H1 (cell line): ENCODE measurements at regions not wholly inside any gene's neighbourhood (a gene's known extent, or its start where the extent isn't known, plus 50 kb on each side); places are given as distances from the start of the nearest gene placed in this dataset.

Source experiments
- CTCF ChIA-PET: fragments of 300-600 bp; sonication (Branson Sonifier 250); formaldehyde crosslinking; loops from one replicate; lab custom pipeline; 2021; ENCODE audit not compliant: partially characterized antibody; lab: Charles Lee
- POLR2A ChIA-PET: fragments of 300-600 bp; sonication (Branson Sonifier 250); formaldehyde crosslinking; loops from one replicate; lab custom pipeline; 2021; ENCODE audit warnings: inconsistent platforms; ENCODE audit not compliant: partially characterized antibody; lab: Charles Lee
- DNase-seq, 2 experiments: peaks; one replicate each; pipeline versions ENCODE4 v3.0.0 to v3.0.0-alpha.2; 2010 to 2022; ENCODE audit warnings: low spot score in 2 of 2, low read depth in 1 of 2, mixed read lengths in 1 of 2
- FAIRE-seq: peaks from 2 replicates; lab custom pipeline; 2011; peaks lifted over from hg19 to GRCh38; lab: Jason Lieb, UNC
- H2AFZ ChIP-seq: 2 replicates; pipeline ENCODE4 v1.8.1; 2012; ENCODE audit warnings: low read length, inconsistent platforms
- H2AK5ac ChIP-seq: 2 replicates; pipeline ENCODE4 v1.6.1; 2013; ENCODE audit warnings: low read depth, low read length
- H2BK120ac ChIP-seq: replicated peaks from 2 replicates; pipeline ENCODE3; 2013; ENCODE audit warnings: low read depth, low read length, inconsistent platforms
- H2BK12ac ChIP-seq: 2 replicates; pipeline ENCODE4 v1.6.1; 2013; ENCODE audit warnings: low read depth, low read length
- H2BK15ac ChIP-seq: 2 replicates; pipeline ENCODE4 v1.6.1; 2013; ENCODE audit warnings: low read length
- H2BK20ac ChIP-seq: 2 replicates; pipeline ENCODE4 v1.6.1; 2013; ENCODE audit warnings: low read length
- H2BK5ac ChIP-seq: 2 replicates; pipeline ENCODE4 v1.6.1; 2013; ENCODE audit warnings: low read depth, low read length
- H3K14ac ChIP-seq: 2 replicates; pipeline ENCODE4 v1.6.1; 2013; ENCODE audit warnings: inconsistent platforms; ENCODE audit not compliant: insufficient read length
- H3K18ac ChIP-seq: 2 replicates; pipeline ENCODE4 v1.6.1; 2013; ENCODE audit warnings: low read length; ENCODE audit errors: extremely low read depth
- H3K23ac ChIP-seq: 2 replicates; pipeline ENCODE4 v1.6.1; 2013; ENCODE audit warnings: inconsistent platforms; ENCODE audit not compliant: insufficient read length
- H3K23me2 ChIP-seq: 2 replicates; pipeline ENCODE4 v1.6.1; 2013; ENCODE audit warnings: low read depth, low read length
- H3K27ac ChIP-seq: 2 replicates; pipeline ENCODE4 v1.6.1; 2011; ENCODE audit warnings: low read depth, low read length, inconsistent platforms
- H3K27me3 ChIP-seq, 4 experiments: replicated peaks in 1 of 4; 1 replicate in 1 of 4; 2 replicates in 3 of 4; pipeline versions ENCODE4 v1.6.1 to v1.8.1; 2011 to 2013; ENCODE audit warnings: low read length in 3 of 4, mild to moderate bottlenecking in 3 of 4, inconsistent platforms in 2 of 4, mixed read lengths in 2 of 4, moderate library complexity in 1 of 4; ENCODE audit not compliant: control insufficient read depth in 3 of 4, insufficient read depth in 3 of 4; ENCODE audit errors: extremely low read depth in 1 of 4
- H3K36me3 ChIP-seq, 4 experiments: 2 replicates each; pipeline versions ENCODE4 v1.6.1 to v1.8.1; 2011 to 2013; ENCODE audit warnings: mild to moderate bottlenecking in 4 of 4, low read length in 3 of 4, moderate library complexity in 2 of 4, control low read depth in 1 of 4, inconsistent platforms in 1 of 4; ENCODE audit not compliant: insufficient read depth in 4 of 4, control insufficient read depth in 2 of 4
- H3K4ac ChIP-seq: replicated peaks from 2 replicates; pipeline ENCODE3; 2013; ENCODE audit warnings: low read length, low read depth, mixed read lengths, inconsistent platforms; ENCODE audit not compliant: insufficient read length
- H3K4me1 ChIP-seq, 4 experiments: replicated peaks in 1 of 4; 1 replicate in 1 of 4; 2 replicates in 3 of 4; pipeline versions ENCODE4 v1.6.1 to v1.8.1; 2011 to 2013; ENCODE audit warnings: low read length in 3 of 4, inconsistent platforms in 2 of 4, mixed read lengths in 1 of 4; ENCODE audit not compliant: insufficient read depth in 4 of 4, control insufficient read depth in 3 of 4
- H3K4me2 ChIP-seq, 2 experiments: 2 replicates each; pipeline versions ENCODE4 v1.6.1 to v1.8.1; 2011 to 2013; ENCODE audit warnings: low read depth in 2 of 2, low read length in 2 of 2, control low read depth in 1 of 2, inconsistent platforms in 1 of 2, mild to moderate bottlenecking in 1 of 2; ENCODE audit not compliant: insufficient read depth in 1 of 2
- H3K4me3 ChIP-seq, 4 experiments: fragments of 200-600, 300-600 bp in 1 of 4; sonication (generic), shearing (Covaris generic), sonication (Bioruptor Twin) in 1 of 4; 2 replicates each; pipeline versions ENCODE4 v1.5.1 to v1.8.1; 2011 to 2016; ENCODE audit warnings: low read length in 4 of 4, low read depth in 3 of 4, control low read depth in 2 of 4, inconsistent platforms in 2 of 4, mild to moderate bottlenecking in 2 of 4, mixed read lengths in 1 of 4, moderate library complexity in 1 of 4; ENCODE audit not compliant: insufficient read depth in 2 of 4; ENCODE audit errors: extremely low read depth in 1 of 4
- H3K56ac ChIP-seq: replicated peaks from 2 replicates; pipeline ENCODE3; 2013; ENCODE audit warnings: low read depth, mild to moderate bottlenecking, mixed read lengths, low read length, inconsistent platforms; ENCODE audit not compliant: insufficient read length
- H3K79me1 ChIP-seq: 2 replicates; pipeline ENCODE4 v1.6.1; 2013; ENCODE audit warnings: low read depth, low read length, control low read depth
- H3K79me2 ChIP-seq, 2 experiments: 2 replicates each; pipeline versions ENCODE4 v1.6.1 to v1.8.1; 2012 to 2013; ENCODE audit warnings: low read length in 2 of 2, mild to moderate bottlenecking in 2 of 2, inconsistent platforms in 1 of 2; ENCODE audit not compliant: insufficient read depth in 2 of 2, control insufficient read depth in 1 of 2
- H3K9ac ChIP-seq, 4 experiments: replicated peaks in 1 of 4; 1 replicate in 1 of 4; 2 replicates in 3 of 4; pipeline versions ENCODE4 v1.6.1 to v1.8.1; 2011 to 2013; ENCODE audit warnings: low read depth in 3 of 4, low read length in 3 of 4, control low read depth in 2 of 4, mild to moderate bottlenecking in 2 of 4, moderate library complexity in 2 of 4, inconsistent platforms in 1 of 4; ENCODE audit errors: extremely low read depth in 1 of 4
- H3K9me3 ChIP-seq, 2 experiments: 2 replicates each; pipeline versions ENCODE4 v1.6.1 to v1.8.1; 2012 to 2013; ENCODE audit warnings: mild to moderate bottlenecking in 2 of 2, moderate library complexity in 2 of 2, control low read depth in 1 of 2, inconsistent platforms in 1 of 2, low read depth in 1 of 2, low read length in 1 of 2, mixed read lengths in 1 of 2; ENCODE audit not compliant: insufficient read depth in 2 of 2
- H4K20me1 ChIP-seq, 2 experiments: replicated peaks in 1 of 2; 2 replicates each; pipeline versions ENCODE3 to v1.8.1; 2011 to 2013; ENCODE audit warnings: inconsistent platforms in 2 of 2, low read length in 2 of 2, mild to moderate bottlenecking in 1 of 2; ENCODE audit not compliant: insufficient read depth in 2 of 2, control insufficient read depth in 1 of 2
- H4K5ac ChIP-seq: 2 replicates; pipeline ENCODE4 v1.6.1; 2013; ENCODE audit warnings: low read length, low read depth, mixed read lengths, inconsistent platforms; ENCODE audit not compliant: insufficient read length
- H4K8ac ChIP-seq: 2 replicates; pipeline ENCODE4 v1.8.0; 2013; ENCODE audit warnings: mild to moderate bottlenecking, moderate library complexity, low read length, inconsistent platforms; ENCODE audit not compliant: insufficient read depth; ENCODE audit errors: extremely low read depth
- H4K91ac ChIP-seq: replicated peaks from 2 replicates; pipeline ENCODE3; 2013; ENCODE audit warnings: low read length, mixed read lengths, inconsistent platforms; ENCODE audit not compliant: insufficient read length
- BCL11A ChIP-seq, 2 experiments: IDR thresholded peaks; one replicate each; pipeline ENCODE4 v1.6.1; 2011; ENCODE audit warnings: low read depth in 2 of 2, low read length in 2 of 2, mild to moderate bottlenecking in 2 of 2
- BRCA1 ChIP-seq: IDR thresholded peaks from 2 replicates; pipeline ENCODE4 v1.6.1; 2012; ENCODE audit warnings: low read depth, low read length, improper control_type of control experiment
- EZH2 ChIP-seq: fragments of 200-600 bp; sonication (generic); IDR thresholded peaks from 2 replicates; pipeline ENCODE4 v1.7.1; 2012; ENCODE audit warnings: low read depth, mild to moderate bottlenecking, moderate library complexity, low read length, inconsistent platforms; ENCODE audit not compliant: severe bottlenecking
- HDAC6 ChIP-seq: IDR thresholded peaks from one replicate; pipeline ENCODE4 v1.7.1; 2012; ENCODE audit warnings: low read depth, mild to moderate bottlenecking, inconsistent platforms, low read length, moderate library complexity
- RAD21 ChIP-seq, 2 experiments: IDR thresholded peaks in 1 of 2; conservative IDR thresholded peaks in 1 of 2; 2 replicates each; pipeline ENCODE4 v1.6.1; 2011; ENCODE audit warnings: low read depth in 2 of 2, low read length in 2 of 2, improper control_type of control experiment in 1 of 2, inconsistent platforms in 1 of 2, mild to moderate bottlenecking in 1 of 2, moderate library complexity in 1 of 2
- SIX5 ChIP-seq: IDR thresholded peaks from 2 replicates; pipeline ENCODE4 v1.6.1; 2011; ENCODE audit warnings: mild to moderate bottlenecking, low read depth, low read length
- ZNF274 ChIP-seq: IDR thresholded peaks from 2 replicates; pipeline ENCODE4 v1.7.0; 2012; ENCODE audit warnings: low read length, borderline replicate concordance; ENCODE audit errors: extremely low read depth
- WGBS, 2 experiments: shearing (Covaris generic) in 1 of 2; methylation state at CpG; one replicate each; pipeline versions ENCODE4 v1.1.6 to v1.1.7; 2013 to 2015; ENCODE audit warnings: low lambda C conversion rate in 2 of 2, mixed read lengths in 2 of 2, inconsistent platforms in 1 of 2, low coverage in 1 of 2, missing lambda C conversion rate in 1 of 2; ENCODE audit not compliant: insufficient replicate concordance in 2 of 2, insufficient coverage in 1 of 2, insufficient read length in 1 of 2; ENCODE audit errors: extremely low coverage in 1 of 2, missing lambda C conversion rate in 1 of 2; 5-methylcytosine and 5-hydroxymethylcytosine counted together
- TF ChIP-seq, protein P1 (sequence below), 3 experiments: IDR thresholded peaks; 1 replicate in 2 of 3; 2 replicates in 1 of 3; pipeline versions ENCODE4 v1.5.1 to v1.6.1; 2011; ENCODE audit warnings: low read length in 3 of 3, mild to moderate bottlenecking in 3 of 3, inconsistent platforms in 2 of 3, low read depth in 1 of 3, moderate library complexity in 1 of 3; ENCODE audit not compliant: insufficient read depth in 1 of 3; ENCODE audit errors: control extremely low read depth in 1 of 3

DNA sequence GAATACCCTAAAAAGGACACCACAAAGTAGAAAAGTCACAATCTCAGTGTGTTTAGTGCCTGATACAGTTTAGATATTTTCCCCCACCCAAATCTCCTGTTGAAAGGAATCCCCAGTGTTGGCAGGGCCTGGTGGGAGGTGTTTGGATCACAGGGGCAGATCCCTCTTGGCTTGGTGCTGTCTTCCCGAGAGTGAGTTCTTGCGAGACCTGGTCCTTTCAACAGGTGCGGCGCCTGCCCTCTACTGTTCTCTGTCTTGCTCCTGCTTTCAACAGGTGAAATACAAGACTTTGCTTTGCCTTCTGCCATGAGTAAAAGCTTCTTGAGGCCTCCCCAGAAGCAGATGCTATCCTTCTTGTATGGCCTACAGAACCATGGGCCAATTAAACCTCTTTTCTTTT is 534.3 kb upstream of the NRSN1 start:
- Histone ChIP-seq H3K36me3 (no peaks in the 10 kb centered on the region), H3K4me2 (no peak overlapping the region), H3K79me1 (no peaks in the 10 kb centered on the region), H2BK12ac (no peak overlapping the region), H3K9ac (no peak overlapping the region), H3K23ac (no peak overlapping the region), H4K20me1 (no peaks in the 10 kb centered on the region), H3K18ac (no peak overlapping the region), H3K4me1 (no peaks in the 10 kb centered on the region), H2AK5ac (no peak overlapping the region), H4K8ac (no peak overlapping the region), H3K14ac (no peak overlapping the region), H4K5ac (no peak overlapping the region), H3K56ac (no peak overlapping the region), H3K79me2 (no peaks in the 10 kb centered on the region), H2BK15ac (no peak overlapping the region), H2BK120ac (no peak overlapping the region), H3K4me3 (no peak overlapping the region), H3K4ac (no peak overlapping the region), H2AFZ (no peak overlapping the region; the same call in 1 of the 2 replicates), H2BK20ac (no peak overlapping the region), H3K27me3 (no peaks in the 10 kb centered on the region), H3K27ac (no peak overlapping the region), H3K23me2 (no peaks in the 10 kb centered on the region), H3K9me3 (no peaks in the 10 kb centered on the region), H4K91ac (no peak overlapping the region), H2BK5ac (no peak overlapping the region)
- 75% methylated on average over 4 of the region's 4 CpGs; no CpG with 5 or more reads in 1 of the 2 experiments for WGBS, 2 experiments
- DNase-seq, result peak in 1 of 2 experiments; percentile 7
- ChIA-PET CTCF (interaction anchor here (0.6 to 0.9 kb wide), 4 partner anchors 44 to 651 kb away, joined by 3 to 4 read pairs (median 4); no protein-coding TSS in a partner anchor), POLR2A (no interaction called here)
- TF ChIP-seq BCL11A (IDR thresholded peaks at IDR 0.05; ENCODE audit: low read depth in 2 of 2, low read length in 2 of 2), result no peak
- TF ChIP-seq, protein P1, sequence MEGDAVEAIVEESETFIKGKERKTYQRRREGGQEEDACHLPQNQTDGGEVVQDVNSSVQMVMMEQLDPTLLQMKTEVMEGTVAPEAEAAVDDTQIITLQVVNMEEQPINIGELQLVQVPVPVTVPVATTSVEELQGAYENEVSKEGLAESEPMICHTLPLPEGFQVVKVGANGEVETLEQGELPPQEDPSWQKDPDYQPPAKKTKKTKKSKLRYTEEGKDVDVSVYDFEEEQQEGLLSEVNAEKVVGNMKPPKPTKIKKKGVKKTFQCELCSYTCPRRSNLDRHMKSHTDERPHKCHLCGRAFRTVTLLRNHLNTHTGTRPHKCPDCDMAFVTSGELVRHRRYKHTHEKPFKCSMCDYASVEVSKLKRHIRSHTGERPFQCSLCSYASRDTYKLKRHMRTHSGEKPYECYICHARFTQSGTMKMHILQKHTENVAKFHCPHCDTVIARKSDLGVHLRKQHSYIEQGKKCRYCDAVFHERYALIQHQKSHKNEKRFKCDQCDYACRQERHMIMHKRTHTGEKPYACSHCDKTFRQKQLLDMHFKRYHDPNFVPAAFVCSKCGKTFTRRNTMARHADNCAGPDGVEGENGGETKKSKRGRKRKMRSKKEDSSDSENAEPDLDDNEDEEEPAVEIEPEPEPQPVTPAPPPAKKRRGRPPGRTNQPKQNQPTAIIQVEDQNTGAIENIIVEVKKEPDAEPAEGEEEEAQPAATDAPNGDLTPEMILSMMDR (IDR thresholded peaks at IDR 0.05; ENCODE audit: control extremely low read depth in 1 of 3, insufficient read depth in 1 of 3, low read depth in 1 of 3, low read length in 3 of 3), result peak in 1 of 3 experiments; percentile 12; a peak in 1 of 4 replicates
- no peak for TF ChIP-seq ZNF274
- no peak for TF ChIP-seq EZH2
- TF ChIP-seq RAD21 (IDR thresholded peaks at IDR 0.05 in 1 of 2, conservative IDR thresholded peaks at IDR 0.05 in 1 of 2; ENCODE audit: low read depth in 2 of 2, low read length in 2 of 2), result peak; percentile 36 to 43; a peak in 3 of 4 replicates
- TF ChIP-seq SIX5, result no peak
- TF ChIP-seq HDAC6, result no peak
- no peak for TF ChIP-seq BRCA1
- no peak for FAIRE-seq
